Right ventricle myocardium inferior (tissue), 1 donor: ENCODE measurements at regions not wholly inside any gene's neighbourhood (a gene's known extent, or its start where the extent isn't known, plus 50 kb on each side); places are given as distances from the start of the nearest gene placed in this dataset.

Experiments used
- ATAC-seq: fragments of 200-7000 bp; cut with Tn5 transposase; one replicate; pipeline ENCODE4 v1.9.1; 2020; ENCODE audit warnings: mild to moderate bottlenecking, moderate library complexity
- DNase-seq: peaks from one replicate; pipeline ENCODE4 v3.0.0; 2021; ENCODE audit errors: missing footprints
- intact Hi-C: fragments of 100-400 bp; cut with DNase I; formaldehyde crosslinking; loops from one replicate; pipeline ENCODE4 v1.11.0; 2022
- donor health status: DM: no; HTN: yes; CAD: no; lungs with severe emphysema.

GRCh38 chr13:100875392-100876043, 200.9 kb upstream of the TMTC4 start:
- no peak for ATAC-seq
- DNase-seq = no peak
- intact Hi-C loops = no loop called here

DNA sequence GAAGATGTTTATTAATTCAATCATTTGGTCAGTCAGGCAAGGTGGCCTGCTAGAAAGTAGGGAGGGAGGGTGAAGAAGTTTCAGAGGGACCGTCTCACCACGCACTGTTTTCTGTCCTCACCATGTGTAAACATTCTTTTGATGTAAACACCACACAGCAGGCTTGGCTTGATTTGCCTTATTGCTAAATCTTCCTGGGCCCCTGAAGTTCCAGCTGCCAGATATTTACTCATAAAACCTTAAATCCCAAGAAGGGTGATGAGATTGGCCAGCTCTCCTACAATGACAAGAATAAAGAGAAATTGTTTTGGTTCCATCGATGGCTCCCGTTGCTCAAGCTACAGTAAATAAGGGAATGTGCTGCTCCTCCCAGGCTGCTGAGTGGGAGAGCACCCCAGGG, 198.2 kb upstream of the TMTC4 start:
- intact Hi-C loops = no loop called here
- DNase-seq (no peak), ATAC-seq (no peak)

- no peak for DNase-seq
- intact Hi-C loops = no loop called here
- no peak for ATAC-seq
Observed at GRCh38 chr13:100870898-100871297, 196.3 kb upstream of the TMTC4 start.

DNA sequence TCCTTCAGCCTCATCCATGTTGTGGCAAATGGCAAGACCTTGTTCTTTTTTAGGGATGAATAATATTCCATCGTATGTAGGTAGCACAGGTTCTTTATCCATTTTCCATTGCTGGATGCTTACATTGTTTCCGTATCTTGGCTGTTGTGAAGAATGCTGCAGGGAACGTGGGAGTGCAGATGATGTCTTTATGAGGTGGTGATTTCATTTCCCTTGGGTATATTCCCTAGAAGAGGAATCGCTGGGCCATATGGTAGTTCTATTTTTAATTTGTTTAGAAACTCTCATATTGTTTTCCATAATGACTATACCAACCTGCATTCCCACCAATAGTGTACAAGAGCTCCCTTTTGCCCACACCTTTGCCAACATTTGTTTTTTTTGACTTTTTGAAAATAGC, 186.3 kb upstream of the TMTC4 start:
- intact Hi-C loops = no loop called here
- no peak for ATAC-seq
- no peak for DNase-seq

- intact Hi-C loops = no loop called here
- DNase-seq = no peak
- ATAC-seq = no peak
Observed at GRCh38 chr13:100859861-100860260, 185.3 kb upstream of the TMTC4 start.

DNA sequence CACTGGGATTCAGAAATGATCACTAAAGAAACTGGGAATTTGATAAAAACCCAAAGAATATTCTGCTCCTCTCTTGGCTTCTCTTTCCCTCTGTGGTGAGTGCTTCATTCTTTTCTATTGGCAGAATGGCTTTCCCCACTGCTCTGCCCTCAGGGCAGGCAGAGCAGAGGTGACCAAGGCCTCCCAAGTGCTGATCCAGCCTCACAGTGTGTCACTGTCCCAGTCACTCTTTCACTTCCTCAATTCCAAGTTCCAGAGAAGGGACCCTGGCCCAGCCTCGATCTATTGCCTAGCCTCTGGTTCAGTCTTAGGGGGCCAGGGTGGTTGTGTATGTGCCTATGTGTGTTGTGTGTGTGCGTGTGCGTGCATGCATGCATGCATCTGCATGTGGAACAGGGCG, 180.6 kb upstream of the TMTC4 start:
- DNase-seq (no peak), ATAC-seq (no peak)
- intact Hi-C loops = no loop called here

DNA sequence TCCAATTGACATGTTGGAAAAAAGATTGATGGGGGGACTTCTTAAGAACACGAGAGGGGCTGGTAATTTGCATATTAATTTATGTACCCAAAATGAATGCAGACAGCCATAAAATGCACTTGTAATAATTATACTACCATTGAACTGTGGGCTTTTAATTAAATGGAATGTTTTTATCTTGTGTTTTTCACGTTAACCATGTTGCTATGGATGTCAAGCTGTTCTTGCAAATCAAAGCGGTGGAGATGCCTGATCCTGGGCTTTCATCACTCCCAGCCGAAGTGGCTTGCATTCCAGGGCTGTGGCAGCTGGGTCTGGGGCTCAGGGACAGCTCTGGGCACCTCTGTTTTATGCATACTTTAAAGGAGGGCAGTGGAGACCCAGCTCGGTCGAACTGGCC, 179.4 kb upstream of the TMTC4 start:
- DNase-seq (no peak), ATAC-seq (no peak)
- intact Hi-C loops = no loop called here

DNA sequence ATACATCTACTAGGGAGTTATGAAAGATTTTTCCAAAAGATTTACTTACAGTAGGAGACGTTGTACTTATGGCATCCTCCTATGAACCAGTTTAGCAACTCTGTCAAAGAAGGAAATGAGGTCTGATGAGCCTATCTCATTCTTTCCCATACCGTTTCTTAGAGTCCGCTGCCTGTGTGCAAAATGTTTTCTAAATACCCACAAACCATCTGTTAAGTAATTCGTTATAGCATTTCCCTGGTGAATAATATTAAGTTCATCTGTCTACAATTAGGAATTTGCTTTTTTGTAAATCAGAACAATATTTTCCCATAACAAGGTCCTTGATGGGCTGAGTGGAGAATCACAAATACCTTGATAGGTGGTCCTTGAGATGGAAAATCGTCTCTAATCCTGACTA, 178.8 kb upstream of the TMTC4 start:
- intact Hi-C loops = no loop called here
- DNase-seq (no peak), ATAC-seq (no peak)

DNA sequence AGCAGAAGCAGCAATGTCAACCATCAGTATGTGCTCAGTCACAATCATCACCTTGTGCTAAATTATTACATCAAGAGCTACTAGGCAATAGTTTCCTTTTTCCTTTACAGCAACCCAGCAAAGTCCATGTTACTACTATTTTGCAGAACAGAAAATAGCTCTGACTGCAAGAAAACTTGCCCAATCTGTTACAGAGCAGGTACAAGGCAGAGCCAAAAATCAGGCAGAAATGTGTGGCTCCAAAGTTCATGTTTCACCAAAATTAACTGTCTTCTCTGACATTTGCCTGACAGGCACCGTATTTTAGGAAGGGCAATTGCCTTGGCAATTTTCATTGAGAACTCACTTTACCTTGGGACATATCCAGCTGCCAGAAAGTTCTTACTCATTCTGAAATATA, 177.6 kb upstream of the TMTC4 start:
- no peak for ATAC-seq
- intact Hi-C loops = no loop called here
- no peak for DNase-seq

DNA sequence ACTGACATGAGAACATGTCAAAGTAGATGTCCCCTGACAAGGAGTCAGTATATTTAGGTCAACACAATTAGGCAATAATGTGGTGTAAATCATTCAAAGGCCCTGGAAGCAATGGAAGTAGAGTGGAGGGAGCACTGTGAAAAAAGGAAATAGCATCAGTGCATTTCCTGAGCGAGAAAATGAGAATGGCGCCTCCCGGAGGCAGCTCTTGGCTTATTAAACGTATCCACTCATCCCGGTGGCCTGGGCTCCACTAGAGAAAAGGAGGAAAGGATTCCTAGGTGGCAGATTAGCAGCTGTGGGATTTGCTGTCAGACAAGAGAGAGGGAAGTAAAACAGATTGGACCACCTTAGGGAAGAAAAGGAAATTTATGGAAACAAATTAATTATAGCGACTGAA, 173.7 kb upstream of the TMTC4 start:
- intact Hi-C loops = no loop called here
- ATAC-seq (no peak), DNase-seq (no peak)

DNA sequence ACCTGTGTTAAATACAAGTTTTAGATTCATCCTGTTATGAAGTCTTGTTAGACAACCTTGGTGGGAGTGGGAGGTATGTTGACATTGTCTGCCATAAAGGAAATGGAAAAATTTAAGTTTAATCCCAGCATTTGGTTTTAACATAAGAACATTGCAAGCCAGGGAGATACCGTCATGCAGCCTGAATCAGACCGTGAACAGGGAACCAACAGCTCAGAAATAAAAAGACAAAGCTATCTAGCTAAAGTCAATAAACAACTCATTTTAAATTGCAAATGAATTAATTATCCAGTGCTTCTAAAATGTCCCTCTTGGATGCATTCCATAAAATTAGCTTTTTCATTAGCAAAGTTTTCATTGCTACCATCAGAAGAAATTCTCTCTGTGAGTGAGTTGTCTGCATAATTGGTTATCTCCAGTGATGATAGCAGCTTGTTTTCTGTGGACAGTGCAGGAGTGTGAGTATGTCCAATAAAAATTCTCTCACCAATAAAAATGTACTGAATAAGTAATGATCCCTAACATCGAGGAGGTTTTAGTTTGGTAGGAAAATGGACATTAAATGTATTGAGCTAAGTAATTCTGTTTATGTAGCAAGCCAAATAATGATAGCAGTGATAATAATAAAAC, 170.6 kb upstream of the TMTC4 start:
- DNase-seq (no peak), ATAC-seq (no peak)
- intact Hi-C loops = no loop called here

- ATAC-seq = no peak
- intact Hi-C loops = no loop called here
- DNase-seq = no peak
Observed at GRCh38 chr13:100842136-100842535, 167.5 kb upstream of the TMTC4 start.

DNA sequence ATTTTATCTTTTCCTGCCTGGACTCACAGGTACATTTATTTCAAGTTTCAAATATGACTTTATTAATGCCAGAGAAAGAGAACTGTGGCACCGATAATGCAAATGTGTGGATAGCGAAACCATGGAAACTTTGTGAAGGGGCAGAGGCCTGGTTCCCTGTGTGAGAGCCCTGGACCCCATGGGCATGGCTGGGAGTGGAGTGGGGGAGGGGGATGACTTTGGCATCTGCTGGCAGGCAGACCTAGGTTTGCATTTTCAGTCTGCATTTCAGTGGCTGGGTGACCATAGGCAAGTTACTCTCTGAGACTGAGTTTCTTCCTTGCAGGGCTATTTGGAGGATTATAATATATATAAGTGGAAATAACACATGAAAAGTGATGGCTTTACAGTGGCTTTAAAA, 163.8 kb upstream of the TMTC4 start:
- no peak for ATAC-seq
- no peak for DNase-seq
- intact Hi-C loops = no loop called here

DNA sequence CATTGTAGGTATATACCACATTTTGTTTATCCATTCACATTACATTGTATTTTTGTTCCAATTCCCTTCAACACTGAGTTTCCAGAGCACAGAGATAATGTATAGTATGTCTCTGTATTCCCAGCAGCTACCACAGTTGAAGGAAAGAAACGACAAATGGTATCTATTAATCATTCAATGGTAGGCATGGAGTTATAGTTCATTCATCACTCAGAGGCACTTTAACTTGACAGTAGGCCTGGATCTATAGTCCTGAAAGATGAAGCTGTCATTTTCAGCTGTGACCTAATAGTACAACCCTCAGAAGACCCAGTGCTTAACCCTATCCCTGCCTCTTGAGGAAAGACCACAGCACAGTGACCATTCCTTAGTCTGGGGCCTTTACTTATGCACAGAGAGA, 163.0 kb upstream of the TMTC4 start:
- intact Hi-C loops = no loop called here
- no peak for DNase-seq
- ATAC-seq = no peak

- ATAC-seq = no peak
- DNase-seq = no peak
- intact Hi-C loops = no loop called here
Observed at GRCh38 chr13:100836711-100837110, 162.1 kb upstream of the TMTC4 start.

DNA sequence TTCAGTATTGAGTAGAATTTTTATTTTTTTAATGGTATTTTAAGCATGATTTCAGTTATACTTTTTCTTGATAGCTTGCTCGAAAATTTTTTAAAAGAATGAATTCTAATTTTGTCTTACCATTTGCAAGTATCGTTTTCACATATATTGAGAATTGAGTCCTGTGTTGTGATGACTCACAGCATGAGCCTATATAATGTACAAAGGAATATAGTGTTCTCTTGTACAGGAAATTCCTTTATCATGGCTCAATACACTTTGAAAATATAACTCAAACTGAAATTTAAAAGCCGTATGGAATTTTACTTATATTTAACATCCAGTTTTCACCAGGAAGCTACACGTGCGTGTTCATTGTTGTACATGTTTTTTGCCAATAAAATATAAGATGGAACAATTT, 161.1 kb upstream of the TMTC4 start:
- DNase-seq (no peak), ATAC-seq (no peak)
- intact Hi-C loops = no loop called here

- ATAC-seq (no peak), DNase-seq (no peak)
- intact Hi-C loops = no loop called here
Observed at GRCh38 chr13:100833427-100833826, 158.8 kb upstream of the TMTC4 start.

GRCh38 chr13:100828226-100828625, 153.6 kb upstream of the TMTC4 start:
- ATAC-seq = no peak
- intact Hi-C loops = no loop called here
- DNase-seq = no peak

DNA sequence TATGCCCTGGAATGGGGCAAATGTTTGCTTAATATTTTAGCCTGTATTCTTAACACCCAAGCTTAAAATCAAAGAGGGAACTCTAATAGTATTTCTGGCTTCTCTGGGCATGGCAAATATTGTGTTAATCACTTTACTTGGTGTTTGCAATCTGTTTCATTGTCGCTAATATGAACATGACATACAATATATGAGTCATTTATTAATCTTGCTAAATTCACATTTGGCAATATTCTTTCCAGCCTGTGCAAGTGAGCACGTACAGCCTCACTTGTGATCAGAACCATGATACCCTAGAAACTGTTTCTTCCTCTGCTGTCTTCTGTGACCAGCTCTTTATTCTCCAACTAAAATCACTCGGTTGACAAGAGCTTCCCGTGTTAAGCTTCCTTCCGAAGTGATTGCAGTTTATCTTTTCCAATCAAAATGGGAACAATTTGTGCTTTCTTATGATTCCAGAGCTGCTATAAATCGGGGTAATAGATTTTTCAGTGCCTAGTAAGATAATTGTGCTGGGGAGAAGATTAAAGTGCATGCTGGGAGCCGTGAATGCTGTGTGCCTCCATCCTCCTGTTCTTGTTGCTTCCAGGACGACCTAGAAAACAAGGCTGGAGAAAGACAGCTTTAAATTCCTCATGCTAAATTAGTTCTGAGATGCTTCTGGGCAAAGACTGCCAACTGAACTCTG, 153.0 kb upstream of the TMTC4 start:
- intact Hi-C loops = no loop called here
- DNase-seq (no peak), ATAC-seq (no peak)

DNA sequence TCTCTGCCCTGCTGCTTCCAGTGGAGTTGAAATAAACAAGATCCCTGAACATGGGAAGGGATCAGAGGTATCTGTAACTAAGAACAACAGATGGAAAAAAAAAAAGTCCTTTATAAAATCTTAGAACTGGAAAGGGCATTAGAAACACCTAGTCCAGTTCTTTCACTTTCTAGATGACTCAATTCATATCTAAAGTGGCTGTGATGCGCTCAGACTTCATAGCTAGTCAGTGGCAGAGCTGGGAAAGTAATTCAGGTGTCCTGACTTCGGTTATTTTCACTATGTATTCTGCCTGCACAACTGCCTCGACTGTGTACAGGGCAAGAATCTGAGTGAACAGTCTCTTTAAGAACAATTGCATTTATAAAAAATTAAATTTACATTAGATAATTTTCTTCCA, 151.8 kb upstream of the TMTC4 start:
- intact Hi-C loops = no loop called here
- DNase-seq (no peak), ATAC-seq (no peak)

- intact Hi-C loops = no loop called here
- DNase-seq (no peak), ATAC-seq (no peak)
Observed at GRCh38 chr13:100825557-100825956, 151.0 kb upstream of the TMTC4 start.
